ENCODE measurements at regions not wholly inside any gene's neighbourhood (a gene's known extent, or its start where the extent isn't known, plus 50 kb on each side); places are given as distances from the start of the nearest gene placed in this dataset.

GRCh38 chr6:141866731-141867497 lies 265.8 kb upstream of the GJE1 start:
- DNase-seq (ENCODE audit: low spot score): no peak
- Histone ChIP-seq H3K9me2 (replicated peaks; ENCODE audit: insufficient read depth) (no peaks in the 10 kb centered on the region), H2AFZ (no peak overlapping the region), H3K4me2 (no peak overlapping the region), H4K20me1 (ENCODE audit: insufficient read depth, poor library complexity, severe bottlenecking) (no peaks in the 10 kb centered on the region), H3K79me2 (no peaks in the 10 kb centered on the region), H3K4me1 (ENCODE audit: insufficient read depth) (no peaks in the 10 kb centered on the region), H3K9me3 (ENCODE audit: low read depth) (no peaks in the 10 kb centered on the region), H3K27ac (no peak overlapping the region), H3K4me3 (no peak overlapping the region), H3K27me3 (no peaks in the 10 kb centered on the region), H3K36me3 (replicated peaks; ENCODE audit: insufficient read depth, low read depth) (no peaks in the 10 kb centered on the region)
- TF ChIP-seq EZH2phosphoT487 (IDR thresholded peaks at IDR 0.05; ENCODE audit: low read depth, severe bottlenecking, unreplicated experiment): no peak
- TF ChIP-seq, protein P1, sequence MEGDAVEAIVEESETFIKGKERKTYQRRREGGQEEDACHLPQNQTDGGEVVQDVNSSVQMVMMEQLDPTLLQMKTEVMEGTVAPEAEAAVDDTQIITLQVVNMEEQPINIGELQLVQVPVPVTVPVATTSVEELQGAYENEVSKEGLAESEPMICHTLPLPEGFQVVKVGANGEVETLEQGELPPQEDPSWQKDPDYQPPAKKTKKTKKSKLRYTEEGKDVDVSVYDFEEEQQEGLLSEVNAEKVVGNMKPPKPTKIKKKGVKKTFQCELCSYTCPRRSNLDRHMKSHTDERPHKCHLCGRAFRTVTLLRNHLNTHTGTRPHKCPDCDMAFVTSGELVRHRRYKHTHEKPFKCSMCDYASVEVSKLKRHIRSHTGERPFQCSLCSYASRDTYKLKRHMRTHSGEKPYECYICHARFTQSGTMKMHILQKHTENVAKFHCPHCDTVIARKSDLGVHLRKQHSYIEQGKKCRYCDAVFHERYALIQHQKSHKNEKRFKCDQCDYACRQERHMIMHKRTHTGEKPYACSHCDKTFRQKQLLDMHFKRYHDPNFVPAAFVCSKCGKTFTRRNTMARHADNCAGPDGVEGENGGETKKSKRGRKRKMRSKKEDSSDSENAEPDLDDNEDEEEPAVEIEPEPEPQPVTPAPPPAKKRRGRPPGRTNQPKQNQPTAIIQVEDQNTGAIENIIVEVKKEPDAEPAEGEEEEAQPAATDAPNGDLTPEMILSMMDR (IDR thresholded peaks at IDR 0.05; ENCODE audit: poor library complexity): no peak
- TF ChIP-seq EZH2 (IDR thresholded peaks at IDR 0.05; ENCODE audit: borderline replicate concordance): no peak
- 72% methylated on average over 2 of the region's 2 CpGs for WGBS (ENCODE audit: low lambda C conversion rate, missing lambda C conversion rate)

DNA sequence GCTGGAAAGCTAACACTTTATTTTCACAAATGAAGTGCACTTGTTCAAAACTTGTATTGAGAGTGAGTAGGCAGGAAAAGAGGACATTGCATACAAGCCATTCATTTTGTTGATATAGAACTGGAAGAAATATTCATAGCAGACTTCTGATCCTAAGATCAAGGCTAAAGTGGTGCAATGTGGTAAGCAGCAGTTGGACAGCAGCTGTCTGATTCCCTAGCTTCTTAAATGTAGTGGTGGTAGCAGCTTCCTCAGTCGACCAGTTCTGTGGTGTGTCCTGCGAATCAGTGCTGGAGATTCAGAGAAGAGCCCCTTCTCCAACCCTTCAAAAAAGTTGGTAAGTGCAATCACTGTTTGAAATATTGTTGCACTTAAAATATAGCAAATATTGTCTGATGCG lies 281.7 kb upstream of the GJE1 start:
- H3K9me3 ChIP-seq (ENCODE audit: low read depth): no peaks in the 10 kb centered on the region
- H4K20me1 ChIP-seq (ENCODE audit: insufficient read depth, poor library complexity, severe bottlenecking): no peaks in the 10 kb centered on the region
- WGBS (ENCODE audit: low lambda C conversion rate, missing lambda C conversion rate): 83% methylated on average over 3 of the region's 3 CpGs
- no peaks in the 10 kb centered on the region for H3K9me2 ChIP-seq (replicated peaks; ENCODE audit: insufficient read depth)
- no peak overlapping the region for H3K4me3 ChIP-seq
- H3K27ac ChIP-seq: no peak overlapping the region
- DNase-seq (ENCODE audit: low spot score): no peak
- no peaks in the 10 kb centered on the region for H3K27me3 ChIP-seq
- H3K4me1 ChIP-seq (ENCODE audit: insufficient read depth): no peaks in the 10 kb centered on the region
- H3K36me3 ChIP-seq (replicated peaks; ENCODE audit: insufficient read depth, low read depth): no peaks in the 10 kb centered on the region
- H3K4me2 ChIP-seq: no peak overlapping the region
- no peak overlapping the region for H2AFZ ChIP-seq
- TF ChIP-seq EZH2 (IDR thresholded peaks at IDR 0.05; ENCODE audit: borderline replicate concordance) (no peak), EZH2phosphoT487 (IDR thresholded peaks at IDR 0.05; ENCODE audit: low read depth, severe bottlenecking, unreplicated experiment) (no peak)
- TF ChIP-seq, protein P1 (IDR thresholded peaks at IDR 0.05; ENCODE audit: poor library complexity): no peak
- no peaks in the 10 kb centered on the region for H3K79me2 ChIP-seq

- no peak for DNase-seq (ENCODE audit: low spot score)
- no peak overlapping the region for H2AFZ ChIP-seq
Observed at GRCh38 chr6:141848029-141848890, 284.5 kb upstream of the GJE1 start.

More at GRCh38 chr6:141848029-141848890, 284.5 kb upstream of the GJE1 start:
- H3K4me2 ChIP-seq: no peak overlapping the region
- H3K27me3 ChIP-seq: no peaks in the 10 kb centered on the region
- 85% methylated on average over 6 of the region's 6 CpGs for WGBS (ENCODE audit: low lambda C conversion rate, missing lambda C conversion rate)
- no peaks in the 10 kb centered on the region for H3K9me2 ChIP-seq (replicated peaks; ENCODE audit: insufficient read depth)
- no peaks in the 10 kb centered on the region for H3K79me2 ChIP-seq
- H3K27ac ChIP-seq: no peak overlapping the region
- TF ChIP-seq EZH2phosphoT487 (IDR thresholded peaks at IDR 0.05; ENCODE audit: low read depth, severe bottlenecking, unreplicated experiment): no peak
- no peak for TF ChIP-seq EZH2 (IDR thresholded peaks at IDR 0.05; ENCODE audit: borderline replicate concordance)
- TF ChIP-seq, protein P1 (IDR thresholded peaks at IDR 0.05; ENCODE audit: poor library complexity): no peak
- H3K9me3 ChIP-seq (ENCODE audit: low read depth): no peaks in the 10 kb centered on the region
- no peak overlapping the region for H3K4me3 ChIP-seq
- H3K36me3 ChIP-seq (replicated peaks; ENCODE audit: insufficient read depth, low read depth): no peaks in the 10 kb centered on the region
- H4K20me1 ChIP-seq (ENCODE audit: insufficient read depth, poor library complexity, severe bottlenecking): no peaks in the 10 kb centered on the region
- H3K4me1 ChIP-seq (ENCODE audit: insufficient read depth): no peaks in the 10 kb centered on the region

Measured in hepatocyte (in vitro differentiated cells).